ENCODE measurements at regions not wholly inside any gene's neighbourhood (a gene's known extent, or its start where the extent isn't known, plus 50 kb on each side); places are given as distances from the start of the nearest gene placed in this dataset.

GRCh38 chr2:143893371-143893770, 626.5 kb downstream of the ZEB2 start:
- TF ChIP-seq CTCF (IDR thresholded peaks at IDR 0.05) (no peak), EZH2 (IDR thresholded peaks at IDR 0.05) (no peak), EZH2phosphoT487 (IDR thresholded peaks at IDR 0.05) (no peak)

All from neural progenitor cell (in vitro differentiated cells).